ENCODE measurements at regions not wholly inside any gene's neighbourhood (a gene's known extent, or its start where the extent isn't known, plus 50 kb on each side); places are given as distances from the start of the nearest gene placed in this dataset.
"Not testable (repeated sequence)": the region's sequence is repeated elsewhere in the genome, so short reads cannot be mapped to it uniquely, and the experiment has no call there.

GRCh38 chr6:169092375-169092774, 161.3 kb downstream of the THBS2 start:
- Mint-ChIP-seq H3K36me3 (ENCODE audit: low read depth) (no peaks in the 10 kb centered on the region), H3K4me3 (no peak overlapping the region), H3K4me1 (no peaks in the 10 kb centered on the region), H3K27me3 (peaks cover 4% of the 10 kb centered on the region), H3K27ac (no peak overlapping the region)
- ATAC-seq (no peak), DNase-seq (no peak)
- peaks cover 2% of the 10 kb centered on the region for H3K9me3 ChIP-seq (ENCODE audit: control insufficient read depth, low read length, poor library complexity, severe bottlenecking)

- ATAC-seq = not testable (repeated sequence)
These were observed 163.0 kb downstream of the THBS2 start for GRCh38 chr6:169090514-169091127.

GRCh38 chr6:169088762-169089161, 164.9 kb downstream of the THBS2 start:
- H3K27ac Mint-ChIP-seq = no peak overlapping the region
- H3K27me3 Mint-ChIP-seq = no peaks in the 10 kb centered on the region
- no peak overlapping the region for H3K4me3 Mint-ChIP-seq
- H3K9me3 ChIP-seq (ENCODE audit: control insufficient read depth, low read length, poor library complexity, severe bottlenecking) = peaks cover 4% of the 10 kb centered on the region
- no peak for ATAC-seq
- H3K36me3 Mint-ChIP-seq (ENCODE audit: low read depth) = no peaks in the 10 kb centered on the region
- DNase-seq = no peak
- no peaks in the 10 kb centered on the region for H3K4me1 Mint-ChIP-seq

More at GRCh38 chr6:169090514-169091127, 163.0 kb downstream of the THBS2 start:
- H3K27ac Mint-ChIP-seq; H3K4me1 Mint-ChIP-seq; H3K36me3 Mint-ChIP-seq (ENCODE audit: low read depth); DNase-seq; H3K4me3 Mint-ChIP-seq; H3K9me3 ChIP-seq (ENCODE audit: control insufficient read depth, low read length, poor library complexity, severe bottlenecking); H3K27me3 Mint-ChIP-seq: not testable (repeated sequence)

DNA sequence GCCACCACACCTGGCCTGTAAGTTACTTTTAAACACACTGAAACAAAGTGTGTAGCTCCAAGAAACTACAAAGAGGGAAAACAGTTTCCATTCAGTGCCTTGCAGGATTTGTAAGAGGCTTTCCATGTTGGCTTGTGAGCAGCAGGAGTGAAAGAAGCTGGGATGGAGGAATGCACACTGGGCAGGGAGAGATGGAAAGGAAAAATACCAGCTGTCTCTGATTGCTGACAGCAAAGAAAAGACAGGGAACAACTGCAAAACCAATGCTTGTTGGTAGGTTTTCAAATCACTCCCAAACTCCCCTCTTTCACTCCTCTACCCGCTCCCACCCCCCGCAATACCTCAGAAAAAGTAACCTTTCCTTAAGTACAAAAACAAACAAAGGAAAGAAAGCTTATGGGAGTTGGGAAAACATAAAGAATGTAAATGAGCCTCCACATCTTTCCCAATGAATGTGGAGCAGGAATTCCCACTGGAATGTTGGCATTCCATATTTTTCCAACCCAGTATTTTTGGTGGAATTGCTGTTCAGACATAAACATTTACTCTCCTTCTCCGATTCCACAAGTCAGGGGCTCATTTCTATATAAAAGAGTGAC, 166.1 kb downstream of the THBS2 start:
- no peaks in the 10 kb centered on the region for H3K4me1 Mint-ChIP-seq
- H3K27me3 Mint-ChIP-seq = no peaks in the 10 kb centered on the region
- no peaks in the 10 kb centered on the region for H3K36me3 Mint-ChIP-seq (ENCODE audit: low read depth)
- peaks cover 4% of the 10 kb centered on the region for H3K9me3 ChIP-seq (ENCODE audit: control insufficient read depth, low read length, poor library complexity, severe bottlenecking)
- DNase-seq = no peak
- no peak for ATAC-seq
- no peak overlapping the region for H3K27ac Mint-ChIP-seq
- H3K4me3 Mint-ChIP-seq = no peak overlapping the region

DNA sequence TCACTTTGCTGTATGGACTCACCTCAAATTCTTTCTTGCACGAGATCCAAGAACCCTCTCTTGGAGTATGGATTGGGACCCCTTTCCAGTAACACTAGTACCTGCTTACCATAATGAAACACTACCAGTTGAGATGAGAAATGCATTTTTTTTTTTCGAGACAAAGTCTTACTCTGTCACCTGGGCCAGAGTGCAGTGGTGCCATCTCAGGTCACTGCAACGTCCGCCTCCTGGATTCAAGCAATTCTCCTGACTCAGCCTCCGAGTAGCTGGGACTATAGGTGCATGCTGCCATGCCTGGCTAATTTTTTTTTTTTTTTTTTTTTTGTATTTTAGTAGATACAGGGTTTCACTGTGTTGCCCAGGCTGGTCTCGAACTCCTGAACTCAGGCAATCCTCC, 167.0 kb downstream of the THBS2 start:
- H3K4me3 Mint-ChIP-seq; ATAC-seq; H3K9me3 ChIP-seq (ENCODE audit: control insufficient read depth, low read length, poor library complexity, severe bottlenecking); H3K27ac Mint-ChIP-seq; H3K4me1 Mint-ChIP-seq; DNase-seq; H3K27me3 Mint-ChIP-seq; H3K36me3 Mint-ChIP-seq (ENCODE audit: low read depth): not testable (repeated sequence)

DNA sequence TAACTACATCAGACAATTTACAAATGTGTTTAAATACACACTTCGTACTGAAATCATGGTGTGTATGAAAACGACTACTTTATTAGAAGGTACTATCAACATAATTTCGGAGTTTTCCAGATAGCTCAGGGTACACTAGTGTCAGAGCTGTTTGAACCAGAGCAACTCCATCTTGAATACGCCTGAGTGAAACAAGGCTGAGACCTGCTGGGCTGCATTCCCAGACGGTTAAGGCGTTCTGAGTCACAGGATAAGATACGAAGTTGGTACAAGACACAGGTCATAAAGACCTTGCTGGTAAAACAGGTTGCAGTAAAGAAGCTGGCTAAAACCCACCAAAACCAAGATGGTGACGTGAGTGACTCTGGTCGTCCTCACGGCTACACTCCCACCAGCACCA, 167.6 kb downstream of the THBS2 start:
- Mint-ChIP-seq H3K36me3 (ENCODE audit: low read depth) (no peaks in the 10 kb centered on the region), H3K4me1 (no peaks in the 10 kb centered on the region), H3K27me3 (no peaks in the 10 kb centered on the region), H3K4me3 (no peak overlapping the region), H3K27ac (no peak overlapping the region)
- ATAC-seq (no peak), DNase-seq (no peak)
- peaks cover 2% of the 10 kb centered on the region for H3K9me3 ChIP-seq (ENCODE audit: control insufficient read depth, low read length, poor library complexity, severe bottlenecking)

DNA sequence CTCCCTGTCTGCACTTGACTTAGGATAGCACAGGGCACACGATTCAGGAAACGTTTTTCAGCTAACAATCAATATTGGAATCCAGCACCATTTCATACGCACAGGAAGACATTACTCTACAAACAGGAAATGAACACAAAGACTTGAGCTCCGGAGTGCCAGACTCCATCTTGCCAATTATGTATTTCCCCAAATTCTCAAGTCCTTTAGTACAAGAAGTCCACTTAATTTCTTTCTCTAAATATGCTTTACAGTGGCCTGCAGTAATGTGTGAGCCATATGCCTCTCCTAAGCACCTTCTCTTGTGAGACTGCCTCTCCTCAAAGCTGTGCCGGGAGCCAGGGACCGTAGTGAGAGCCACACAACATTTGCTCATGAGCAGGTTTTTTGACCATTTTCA, 168.2 kb downstream of the THBS2 start:
- H3K4me1 Mint-ChIP-seq = no peaks in the 10 kb centered on the region
- H3K9me3 ChIP-seq (ENCODE audit: control insufficient read depth, low read length, poor library complexity, severe bottlenecking) = peaks cover 2% of the 10 kb centered on the region
- H3K27ac Mint-ChIP-seq = no peak overlapping the region
- H3K36me3 Mint-ChIP-seq (ENCODE audit: low read depth) = no peaks in the 10 kb centered on the region
- ATAC-seq = no peak
- H3K27me3 Mint-ChIP-seq = no peaks in the 10 kb centered on the region
- no peak for DNase-seq
- no peak overlapping the region for H3K4me3 Mint-ChIP-seq

GRCh38 chr6:169084557-169084956, 169.1 kb downstream of the THBS2 start:
- not testable (repeated sequence) for H3K27me3 Mint-ChIP-seq; H3K36me3 Mint-ChIP-seq (ENCODE audit: low read depth); H3K9me3 ChIP-seq (ENCODE audit: control insufficient read depth, low read length, poor library complexity, severe bottlenecking); DNase-seq; H3K4me1 Mint-ChIP-seq; ATAC-seq; H3K27ac Mint-ChIP-seq; H3K4me3 Mint-ChIP-seq

- no peak for DNase-seq
- ATAC-seq = no peak
- no peak overlapping the region for H3K4me3 Mint-ChIP-seq
These were observed 169.6 kb downstream of the THBS2 start for GRCh38 chr6:169084067-169084466.

GRCh38 chr6:169083508-169083874, 170.2 kb downstream of the THBS2 start:
- no peak for DNase-seq
- ATAC-seq = no peak
- no peaks in the 10 kb centered on the region for H3K36me3 Mint-ChIP-seq (ENCODE audit: low read depth)
- peaks cover 2% of the 10 kb centered on the region for H3K9me3 ChIP-seq (ENCODE audit: control insufficient read depth, low read length, poor library complexity, severe bottlenecking)
- no peaks in the 10 kb centered on the region for H3K4me1 Mint-ChIP-seq
- no peak overlapping the region for H3K27ac Mint-ChIP-seq
- no peak overlapping the region for H3K4me3 Mint-ChIP-seq
- H3K27me3 Mint-ChIP-seq = peaks cover 2% of the 10 kb centered on the region

More at GRCh38 chr6:169084067-169084466, 169.6 kb downstream of the THBS2 start:
- Mint-ChIP-seq H3K27me3 (no peaks in the 10 kb centered on the region), H3K36me3 (ENCODE audit: low read depth) (no peaks in the 10 kb centered on the region), H3K4me1 (no peaks in the 10 kb centered on the region), H3K27ac (no peak overlapping the region)
- peaks cover 2% of the 10 kb centered on the region for H3K9me3 ChIP-seq (ENCODE audit: control insufficient read depth, low read length, poor library complexity, severe bottlenecking)

DNA sequence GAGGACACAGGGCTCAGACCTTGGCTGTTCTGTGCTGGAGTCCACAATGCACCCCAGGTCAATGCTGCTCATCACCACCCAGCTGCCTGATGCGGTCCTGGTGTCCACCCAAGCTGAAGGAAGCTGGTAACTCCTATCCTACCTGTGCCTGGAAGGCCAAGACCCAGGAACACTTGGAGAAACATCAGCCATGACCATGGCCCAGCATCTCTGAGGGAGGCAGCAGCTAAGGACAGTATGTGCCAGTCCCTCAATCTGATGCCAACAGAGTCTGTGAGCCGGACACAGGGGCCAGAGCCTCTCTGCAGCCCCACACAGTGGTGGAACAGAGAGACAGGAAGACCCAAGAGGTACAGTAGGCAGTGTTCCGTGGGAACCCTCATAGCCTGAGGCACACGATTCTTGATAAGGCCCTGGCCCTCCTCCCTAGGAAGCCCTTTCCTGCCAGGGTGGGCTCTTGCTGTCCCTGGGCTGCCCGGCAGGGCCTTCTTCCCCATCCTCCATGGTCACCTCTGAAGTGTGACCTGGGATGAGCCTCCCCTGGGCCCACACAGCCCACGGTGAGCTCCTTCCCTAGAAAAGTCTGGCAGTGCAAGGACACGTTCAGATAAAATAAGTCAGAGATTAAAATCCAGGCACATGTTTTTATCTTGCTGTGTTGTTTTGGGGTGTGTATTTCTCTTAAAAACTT, 170.7 kb downstream of the THBS2 start:
- Mint-ChIP-seq H3K4me3 (no peak overlapping the region), H3K4me1 (no peaks in the 10 kb centered on the region), H3K27me3 (peaks cover 7% of the 10 kb centered on the region), H3K36me3 (ENCODE audit: low read depth) (no peaks in the 10 kb centered on the region), H3K27ac (no peak overlapping the region)
- peaks cover 2% of the 10 kb centered on the region for H3K9me3 ChIP-seq (ENCODE audit: control insufficient read depth, low read length, poor library complexity, severe bottlenecking)
- no peak for ATAC-seq
- no peak for DNase-seq

GRCh38 chr6:169082093-169082492, 171.6 kb downstream of the THBS2 start:
- no peak overlapping the region for H3K4me3 Mint-ChIP-seq
- DNase-seq (no peak), ATAC-seq (no peak)
- H3K36me3 Mint-ChIP-seq (ENCODE audit: low read depth) = no peaks in the 10 kb centered on the region
- H3K9me3 ChIP-seq (ENCODE audit: control insufficient read depth, low read length, poor library complexity, severe bottlenecking) = peaks cover 1% of the 10 kb centered on the region
- no peak overlapping the region for H3K27ac Mint-ChIP-seq
- no peaks in the 10 kb centered on the region for H3K4me1 Mint-ChIP-seq
- H3K27me3 Mint-ChIP-seq = peaks cover 14% of the 10 kb centered on the region

DNA sequence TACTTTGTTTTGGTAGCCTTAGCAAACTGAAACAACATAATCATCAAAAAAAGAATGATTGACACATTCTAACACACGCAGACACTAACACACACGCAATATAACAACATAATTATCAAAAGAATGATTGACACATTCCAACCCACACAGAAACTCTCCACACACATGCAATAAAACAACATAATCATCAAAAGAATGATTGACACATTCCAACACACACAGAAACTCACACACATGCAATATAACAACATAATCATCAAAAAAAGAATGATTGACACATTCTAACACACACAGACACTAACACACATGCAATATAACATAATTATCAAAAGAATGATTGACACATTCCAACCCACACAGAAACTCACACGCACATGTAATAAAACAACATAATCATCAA, 172.4 kb downstream of the THBS2 start:
- peaks cover 2% of the 10 kb centered on the region for H3K4me1 Mint-ChIP-seq

GRCh38 chr6:169079650-169080049, 174.0 kb downstream of the THBS2 start:
- ATAC-seq (no peak), DNase-seq (no peak)
- peaks cover 33% of the 10 kb centered on the region for H3K27me3 Mint-ChIP-seq
- no peaks in the 10 kb centered on the region for H3K36me3 Mint-ChIP-seq (ENCODE audit: low read depth)
- H3K27ac Mint-ChIP-seq = no peak overlapping the region
- no peaks in the 10 kb centered on the region for H3K9me3 ChIP-seq (ENCODE audit: control insufficient read depth, low read length, poor library complexity, severe bottlenecking)
- H3K4me3 Mint-ChIP-seq = no peak overlapping the region
- H3K4me1 Mint-ChIP-seq = peaks cover 2% of the 10 kb centered on the region

More for the DNA sequence above, 172.4 kb downstream of the THBS2 start:
- no peak overlapping the region for H3K4me3 Mint-ChIP-seq
- H3K9me3 ChIP-seq (ENCODE audit: control insufficient read depth, low read length, poor library complexity, severe bottlenecking) = no peaks in the 10 kb centered on the region
- H3K27ac Mint-ChIP-seq = no peak overlapping the region
- no peak for DNase-seq
- no peaks in the 10 kb centered on the region for H3K36me3 Mint-ChIP-seq (ENCODE audit: low read depth)
- no peak for ATAC-seq
- peaks cover 20% of the 10 kb centered on the region for H3K27me3 Mint-ChIP-seq

Measured in T-helper 17 cell (primary cell).